Adrenal gland (tissue), 9 donors: ENCODE measurements at regions not wholly inside any gene's neighbourhood (a gene's known extent, or its start where the extent isn't known, plus 50 kb on each side); places are given as distances from the start of the nearest gene placed in this dataset.

Experiments
- DNase-seq, 7 donors: peaks; one replicate each; pipeline ENCODE4 v3.0.0-alpha.2; 2019 to 2020
- H3K27ac ChIP-seq, 5 donors: fragments of 200-600 bp; sonication (generic) in 4 of 5; 1 replicate in 3 of 5; 2 replicates in 2 of 5; pipeline versions ENCODE4 v1.5.1 to v1.8.0; 2016 to 2020; ENCODE audit warnings: mild to moderate bottlenecking in 1 of 5
- H3K27me3 ChIP-seq: fragments of 200-600 bp; 2 replicates; pipeline ENCODE4 v1.8.0; 2021
- H3K36me3 ChIP-seq, 2 donors: fragments of 200-600 bp; replicated peaks in 1 of 2; 1 replicate in 1 of 2; 2 replicates in 1 of 2; pipeline versions ENCODE4 v1.5.1 to v1.8.0; 2018 to 2022
- H3K4me1 ChIP-seq, 2 donors: fragments of 200-600 bp; replicated peaks in 1 of 2; 1 replicate in 1 of 2; 2 replicates in 1 of 2; pipeline versions ENCODE4 v1.5.1 to v1.8.0; 2018 to 2021
- H3K4me3 ChIP-seq, 4 donors: fragments of 200-600 bp; sonication (generic) in 3 of 4; one replicate each; pipeline ENCODE4 v1.5.1; 2016 to 2018
- H3K9me3 ChIP-seq, 3 donors: fragments of 200-600 bp; sonication (generic) in 1 of 3; replicated peaks in 1 of 3; 1 replicate in 2 of 3; 2 replicates in 1 of 3; pipeline versions ENCODE4 v1.5.1 to v1.8.0; 2016 to 2021
- CTCF ChIP-seq, 6 experiments: fragments of 450-650 bp in 4 of 6; fragments of 200-600 bp in 2 of 6; sonication (generic) in 1 of 6; IDR thresholded peaks; 1 replicate in 5 of 6; 2 replicates in 1 of 6; pipeline versions ENCODE4 v1.5.1 to v1.8.0; 2016 to 2021; ENCODE audit warnings: antibody characterized with exemption in 6 of 6, mild to moderate bottlenecking in 2 of 6, moderate library complexity in 1 of 6
- POLR2A ChIP-seq, 2 donors: fragments of 450-650 bp; IDR thresholded peaks; one replicate each; pipeline ENCODE4 v1.6.1; 2017; ENCODE audit warnings: antibody characterized with exemption in 2 of 2, mild to moderate bottlenecking in 2 of 2, moderate library complexity in 1 of 2
- WGBS, 4 donors: extraction: QIAGEN DNeasy Blood & Tissue Kit in 2 of 4; methylation state at CpG; one replicate each; pipeline versions ENCODE4 v1.1.5 to v1.1.7; 2013 to 2017; 5-methylcytosine and 5-hydroxymethylcytosine counted together
- intact Hi-C, 2 donors: fragments of 100-400 bp; cut with DNase I; formaldehyde crosslinking; loops; one replicate each; pipeline versions ENCODE4 v1.14.1 to v1.15.0; 2022 to 2023
- donor health status: healthy with polysubstance abuse.
- donor health status: Bipolar disorder and iron deficiency.
- donor health status: DM: yes; HTN: yes; CAD: no.
- donor health status: DM: no; HTN: no; CAD: no.
- donor health status: DM: no; HTN: no; CAD: no.

GRCh38 chr3:21020043-21020442 lies 731.0 kb downstream of the ZNF385D start:
- no peak overlapping the region for H3K4me3 ChIP-seq
- H3K9me3 ChIP-seq, result no peaks in the 10 kb centered on the region
- DNase-seq, result no peak
- no peak overlapping the region for H3K27ac ChIP-seq
- TF ChIP-seq CTCF (IDR thresholded peaks at IDR 0.05), result no peak
- no peak for TF ChIP-seq POLR2A (IDR thresholded peaks at IDR 0.05)
- no peaks in the 10 kb centered on the region for H3K27me3 ChIP-seq
- H3K4me1 ChIP-seq, result no peaks in the 10 kb centered on the region
- intact Hi-C loops, result no loop called here
- WGBS, 4 donors, result 58 to 71% (median 64%) methylated on average over 2 of the region's 2 CpGs
- H3K36me3 ChIP-seq, result no peaks in the 10 kb centered on the region

DNA sequence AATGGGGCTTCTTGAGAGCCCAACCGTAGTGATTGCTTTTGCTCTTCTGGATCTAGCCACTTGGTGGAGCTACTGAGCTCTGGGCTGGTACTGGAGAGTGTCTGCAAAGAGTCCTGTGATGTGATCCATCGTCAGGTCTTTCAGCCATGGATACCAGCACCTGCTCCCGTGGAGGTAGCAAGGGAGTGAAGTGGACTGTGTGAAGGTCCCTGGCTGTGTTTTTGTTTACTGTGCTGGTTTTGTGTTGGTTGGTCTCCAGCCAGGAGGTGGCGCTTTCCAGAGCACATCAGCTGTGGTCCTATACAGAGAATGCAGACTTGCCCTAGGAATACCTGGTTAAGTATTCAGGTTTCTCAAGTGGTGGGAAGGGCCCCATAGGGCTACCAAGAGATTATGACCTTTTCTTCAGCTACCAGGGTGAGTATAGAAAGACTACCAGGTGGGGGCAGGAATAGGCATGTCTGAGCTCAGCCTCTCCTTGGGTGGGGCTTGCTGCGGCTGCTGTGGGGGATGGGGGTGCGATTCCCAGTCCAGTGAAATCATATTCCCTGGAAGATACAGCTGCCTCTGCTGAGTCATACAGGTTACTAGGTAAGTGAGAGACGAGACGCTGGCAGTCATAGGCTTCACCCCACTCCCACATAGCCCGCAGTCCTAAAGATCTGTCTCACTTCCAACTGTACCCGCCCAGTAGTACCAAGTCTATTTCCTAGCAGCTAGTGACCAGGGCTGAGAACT lies 733.7 kb downstream of the ZNF385D start:
- Histone ChIP-seq H3K4me3 (no peak overlapping the region), H3K36me3 (no peaks in the 10 kb centered on the region), H3K9me3 (no peaks in the 10 kb centered on the region), H3K27me3 (no peaks in the 10 kb centered on the region), H3K4me1 (no peaks in the 10 kb centered on the region), H3K27ac (no peak overlapping the region)
- intact Hi-C loops, result no loop called here
- TF ChIP-seq POLR2A (IDR thresholded peaks at IDR 0.05), result no peak
- TF ChIP-seq CTCF (IDR thresholded peaks at IDR 0.05), result no peak
- 81 to 91% (median 85%) methylated on average over 8 to 10 of the region's 10 CpGs for WGBS, 4 donors
- DNase-seq, result peak in 1 of 7 donors; percentile 1

DNA sequence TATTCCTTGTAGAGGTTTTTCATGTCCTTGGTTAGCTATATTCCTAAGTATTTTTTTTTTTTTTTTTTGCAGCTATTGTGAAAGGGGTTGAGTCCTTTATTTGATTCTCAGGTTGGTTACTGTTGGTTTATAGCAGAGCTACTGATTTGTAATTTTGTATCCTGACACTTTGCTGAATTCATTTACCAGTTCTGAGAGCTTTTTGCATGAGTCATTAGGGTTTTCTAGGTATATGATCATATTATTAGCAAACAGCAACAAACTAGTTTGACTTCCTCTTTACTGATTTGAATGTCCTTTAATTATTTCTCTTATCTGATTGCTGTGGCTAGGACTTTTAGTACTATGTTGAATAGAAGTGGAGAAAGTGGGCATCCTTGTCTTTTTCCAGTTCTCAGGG lies 737.4 kb downstream of the ZNF385D start:
- H3K4me3 ChIP-seq, result no peak overlapping the region
- no peaks in the 10 kb centered on the region for H3K9me3 ChIP-seq
- no peaks in the 10 kb centered on the region for H3K4me1 ChIP-seq
- TF ChIP-seq POLR2A (IDR thresholded peaks at IDR 0.05), result no peak
- TF ChIP-seq CTCF (IDR thresholded peaks at IDR 0.05), result no peak
- no peaks in the 10 kb centered on the region for H3K27me3 ChIP-seq
- no peak for DNase-seq
- no peak overlapping the region for H3K27ac ChIP-seq
- H3K36me3 ChIP-seq, result no peaks in the 10 kb centered on the region
- intact Hi-C loops, result no loop called here

GRCh38 chr3:20999661-21000060 lies 751.3 kb downstream of the ZNF385D start:
- no peaks in the 10 kb centered on the region for H3K9me3 ChIP-seq
- no peak overlapping the region for H3K4me3 ChIP-seq
- TF ChIP-seq POLR2A (IDR thresholded peaks at IDR 0.05) (no peak), CTCF (IDR thresholded peaks at IDR 0.05) (no peak)
- H3K4me1 ChIP-seq, result no peaks in the 10 kb centered on the region
- DNase-seq, result no peak
- H3K36me3 ChIP-seq, result no peaks in the 10 kb centered on the region
- H3K27ac ChIP-seq, result no peak overlapping the region
- 47 to 59% (median 53%) methylated on average over 1 of the region's 1 CpG for WGBS, 4 donors
- no peaks in the 10 kb centered on the region for H3K27me3 ChIP-seq
- intact Hi-C loops, result no loop called here
